ENCODE measurements at regions not wholly inside any gene's neighbourhood (a gene's known extent, or its start where the extent isn't known, plus 50 kb on each side); places are given as distances from the start of the nearest gene placed in this dataset.

GRCh38 chr3:35919160-35919559 is 279.8 kb downstream of the ARPP21 start:
- TF ChIP-seq PATZ1 (CRISPR knock-in tag; IDR thresholded peaks at IDR 0.05; ENCODE audit: borderline replicate concordance) (no peak), ESRRG (CRISPR knock-in tag; IDR thresholded peaks at IDR 0.05) (no peak), ZC3H10 (CRISPR knock-in tag; IDR thresholded peaks at IDR 0.05) (no peak)

DNA sequence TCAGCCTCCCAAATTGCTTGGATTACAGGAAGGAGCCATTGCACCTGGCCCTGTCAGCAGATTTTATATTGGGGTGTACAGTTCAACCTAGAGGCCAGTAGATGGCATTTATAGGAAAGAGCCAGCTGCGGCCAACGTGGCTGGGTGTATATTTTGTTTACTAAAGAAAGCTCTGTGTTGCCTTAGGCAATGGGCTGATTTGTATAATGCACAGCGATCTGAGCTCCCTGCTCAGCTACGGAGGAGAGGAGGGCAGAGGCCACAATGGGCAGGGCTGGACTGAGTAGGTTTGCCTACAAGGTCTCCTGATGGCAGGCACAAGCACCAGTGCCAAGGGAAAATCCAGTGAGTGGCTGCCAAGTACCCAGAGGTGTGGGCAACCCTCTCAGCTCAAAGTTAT is 282.4 kb downstream of the ARPP21 start:
- TF ChIP-seq OSR1 (CRISPR knock-in tag; IDR thresholded peaks at IDR 0.05) (no peak), ESRRG (CRISPR knock-in tag; IDR thresholded peaks at IDR 0.05) (no peak), BACH2 (CRISPR knock-in tag; IDR thresholded peaks at IDR 0.05; ENCODE audit: borderline replicate concordance) (no peak), ARNTL (CRISPR knock-in tag; IDR thresholded peaks at IDR 0.05; ENCODE audit: borderline replicate concordance, low read depth) (no peak), RARB (CRISPR knock-in tag; IDR thresholded peaks at IDR 0.05) (no peak), PPARA (CRISPR knock-in tag; IDR thresholded peaks at IDR 0.05; ENCODE audit: borderline replicate concordance) (no peak), ZNF70 (CRISPR knock-in tag; IDR thresholded peaks at IDR 0.05) (no peak), PATZ1 (CRISPR knock-in tag; IDR thresholded peaks at IDR 0.05; ENCODE audit: borderline replicate concordance) (no peak), GLIS3 (CRISPR knock-in tag; IDR thresholded peaks at IDR 0.05) (no peak), ZFP30 (CRISPR knock-in tag; IDR thresholded peaks at IDR 0.05) (no peak), TCF4 (CRISPR knock-in tag; IDR thresholded peaks at IDR 0.05; ENCODE audit: borderline replicate concordance) (no peak), CSRNP3 (CRISPR knock-in tag; IDR thresholded peaks at IDR 0.05) (no peak), SNAI2 (CRISPR knock-in tag; IDR thresholded peaks at IDR 0.05) (no peak), TOX (CRISPR knock-in tag; IDR thresholded peaks at IDR 0.05; ENCODE audit: borderline replicate concordance) (no peak), ZNF565 (CRISPR knock-in tag; conservative IDR thresholded peaks at IDR 0.05; ENCODE audit: low read depth) (no peak), ZFP3 (CRISPR knock-in tag; IDR thresholded peaks at IDR 0.05) (no peak)
- TF ChIP-seq, protein P1, sequence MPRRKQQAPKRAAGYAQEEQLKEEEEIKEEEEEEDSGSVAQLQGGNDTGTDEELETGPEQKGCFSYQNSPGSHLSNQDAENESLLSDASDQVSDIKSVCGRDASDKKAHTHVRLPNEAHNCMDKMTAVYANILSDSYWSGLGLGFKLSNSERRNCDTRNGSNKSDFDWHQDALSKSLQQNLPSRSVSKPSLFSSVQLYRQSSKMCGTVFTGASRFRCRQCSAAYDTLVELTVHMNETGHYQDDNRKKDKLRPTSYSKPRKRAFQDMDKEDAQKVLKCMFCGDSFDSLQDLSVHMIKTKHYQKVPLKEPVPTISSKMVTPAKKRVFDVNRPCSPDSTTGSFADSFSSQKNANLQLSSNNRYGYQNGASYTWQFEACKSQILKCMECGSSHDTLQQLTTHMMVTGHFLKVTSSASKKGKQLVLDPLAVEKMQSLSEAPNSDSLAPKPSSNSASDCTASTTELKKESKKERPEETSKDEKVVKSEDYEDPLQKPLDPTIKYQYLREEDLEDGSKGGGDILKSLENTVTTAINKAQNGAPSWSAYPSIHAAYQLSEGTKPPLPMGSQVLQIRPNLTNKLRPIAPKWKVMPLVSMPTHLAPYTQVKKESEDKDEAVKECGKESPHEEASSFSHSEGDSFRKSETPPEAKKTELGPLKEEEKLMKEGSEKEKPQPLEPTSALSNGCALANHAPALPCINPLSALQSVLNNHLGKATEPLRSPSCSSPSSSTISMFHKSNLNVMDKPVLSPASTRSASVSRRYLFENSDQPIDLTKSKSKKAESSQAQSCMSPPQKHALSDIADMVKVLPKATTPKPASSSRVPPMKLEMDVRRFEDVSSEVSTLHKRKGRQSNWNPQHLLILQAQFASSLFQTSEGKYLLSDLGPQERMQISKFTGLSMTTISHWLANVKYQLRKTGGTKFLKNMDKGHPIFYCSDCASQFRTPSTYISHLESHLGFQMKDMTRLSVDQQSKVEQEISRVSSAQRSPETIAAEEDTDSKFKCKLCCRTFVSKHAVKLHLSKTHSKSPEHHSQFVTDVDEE (CRISPR knock-in tag; IDR thresholded peaks at IDR 0.05), result no peak
- TF ChIP-seq, protein P2, sequence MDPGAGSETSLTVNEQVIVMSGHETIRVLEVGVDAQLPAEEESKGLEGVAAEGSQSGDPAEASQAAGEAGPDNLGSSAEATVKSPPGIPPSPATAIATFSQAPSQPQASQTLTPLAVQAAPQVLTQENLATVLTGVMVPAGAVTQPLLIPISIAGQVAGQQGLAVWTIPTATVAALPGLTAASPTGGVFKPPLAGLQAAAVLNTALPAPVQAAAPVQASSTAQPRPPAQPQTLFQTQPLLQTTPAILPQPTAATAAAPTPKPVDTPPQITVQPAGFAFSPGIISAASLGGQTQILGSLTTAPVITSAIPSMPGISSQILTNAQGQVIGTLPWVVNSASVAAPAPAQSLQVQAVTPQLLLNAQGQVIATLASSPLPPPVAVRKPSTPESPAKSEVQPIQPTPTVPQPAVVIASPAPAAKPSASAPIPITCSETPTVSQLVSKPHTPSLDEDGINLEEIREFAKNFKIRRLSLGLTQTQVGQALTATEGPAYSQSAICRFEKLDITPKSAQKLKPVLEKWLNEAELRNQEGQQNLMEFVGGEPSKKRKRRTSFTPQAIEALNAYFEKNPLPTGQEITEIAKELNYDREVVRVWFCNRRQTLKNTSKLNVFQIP (CRISPR knock-in tag; IDR thresholded peaks at IDR 0.05; ENCODE audit: borderline replicate concordance, low read depth), result no peak

More at GRCh38 chr3:35919160-35919559, 279.8 kb downstream of the ARPP21 start:
- no peak for ATAC-seq

GRCh38 chr3:35924070-35924469 is 284.7 kb downstream of the ARPP21 start:
- ATAC-seq, result peak; percentile 95

More for the DNA sequence above, 282.4 kb downstream of the ARPP21 start:
- no peak for ATAC-seq

- no peak for TF ChIP-seq GLIS3 (CRISPR knock-in tag; IDR thresholded peaks at IDR 0.05)
- no peak for TF ChIP-seq ESRRG (CRISPR knock-in tag; IDR thresholded peaks at IDR 0.05)
- TF ChIP-seq, protein P2 (CRISPR knock-in tag; IDR thresholded peaks at IDR 0.05; ENCODE audit: borderline replicate concordance, low read depth), result no peak
- TF ChIP-seq, protein P1 (CRISPR knock-in tag; IDR thresholded peaks at IDR 0.05), result no peak
- TF ChIP-seq ZNF70 (CRISPR knock-in tag; IDR thresholded peaks at IDR 0.05), result no peak
- no peak for TF ChIP-seq ZFP3 (CRISPR knock-in tag; IDR thresholded peaks at IDR 0.05)
- no peak for ATAC-seq
Observed at GRCh38 chr3:35927441-35927840, 288.1 kb downstream of the ARPP21 start.
